IMR-90 (cell line): ENCODE measurements at regions not wholly inside any gene's neighbourhood (a gene's known extent, or its start where the extent isn't known, plus 50 kb on each side); places are given as distances from the start of the nearest gene placed in this dataset.

ENCODE experiments used
- ATAC-seq: fragments of 200-7000 bp; cut with Tn5 transposase; 2 replicates; pipeline ENCODE4 v1.9.1; 2020; ENCODE audit warnings: low read depth, mild to moderate bottlenecking, moderate library complexity
- BruUV-seq: library from RNA; stranded (reverse); fragments of 400-500 nt; replicated peaks from 2 replicates; lab custom pipeline; 2021; lab: Mats Ljungman, UMichigan
- CTCF ChIA-PET: fragments of 300-600 bp; formaldehyde crosslinking; extraction: SDS; loops from one replicate; lab custom pipeline; 2021; ENCODE audit warnings: antibody characterized with exemption; lab: Yijun Ruan, JAX
- POLR2A ChIA-PET: fragments of 300-600 bp; sonication (Branson Sonifier 250); formaldehyde crosslinking; loops from one replicate; lab custom pipeline; 2022; ENCODE audit warnings: antibody characterized with exemption; ENCODE audit not compliant: unreplicated experiment; lab: Charles Lee
- DNase-seq: peaks from one replicate; pipeline ENCODE4 v3.0.0; 2013
- H2AFZ ChIP-seq: replicated peaks from 2 replicates; pipeline ENCODE3; 2013; ENCODE audit warnings: low read length, mild to moderate bottlenecking; ENCODE audit not compliant: poor library complexity
- H2AK5ac ChIP-seq: 2 replicates; pipeline ENCODE4 v1.6.1; 2013; ENCODE audit warnings: low read depth, low read length, inconsistent platforms
- H2AK9ac ChIP-seq: replicated peaks from 2 replicates; pipeline ENCODE3; 2013; ENCODE audit warnings: mild to moderate bottlenecking, low read depth, low read length, moderate library complexity; ENCODE audit not compliant: poor library complexity
- H2BK120ac ChIP-seq: 2 replicates; pipeline ENCODE4 v1.6.1; 2013; ENCODE audit warnings: low read depth, low read length, inconsistent platforms
- H2BK15ac ChIP-seq: 3 replicates; pipeline ENCODE4 v1.6.1; 2013; ENCODE audit warnings: low read depth, low read length, inconsistent platforms
- H2BK20ac ChIP-seq: 2 replicates; pipeline ENCODE4 v1.6.1; 2013; ENCODE audit warnings: low read depth, mild to moderate bottlenecking, inconsistent platforms, low read length, moderate library complexity
- H2BK5ac ChIP-seq: 2 replicates; pipeline ENCODE4 v1.6.1; 2013; ENCODE audit warnings: mild to moderate bottlenecking, low read depth, low read length, inconsistent platforms; ENCODE audit not compliant: poor library complexity, severe bottlenecking
- H3K14ac ChIP-seq: replicated peaks from 2 replicates; pipeline ENCODE4 v1.6.1; 2013; ENCODE audit warnings: low read depth, low read length, inconsistent platforms
- H3K18ac ChIP-seq: 2 replicates; pipeline ENCODE4 v1.6.1; 2013; ENCODE audit warnings: low read depth, low read length, control low read depth
- H3K23ac ChIP-seq: 2 replicates; pipeline ENCODE4 v1.6.1; 2013; ENCODE audit warnings: low read depth, low read length, inconsistent platforms
- H3K27ac ChIP-seq: 2 replicates; pipeline ENCODE4 v1.5.1; 2013; ENCODE audit warnings: mild to moderate bottlenecking, control low read depth, low read length; ENCODE audit not compliant: insufficient read depth
- H3K27me3 ChIP-seq: 2 replicates; pipeline ENCODE4 v1.6.1; 2013; ENCODE audit warnings: low read length; ENCODE audit not compliant: control insufficient read depth, insufficient read depth
- H3K36me3 ChIP-seq: 2 replicates; pipeline ENCODE4 v1.6.1; 2013; ENCODE audit warnings: low read length, mixed read lengths; ENCODE audit not compliant: control insufficient read depth, insufficient read depth
- H3K4ac ChIP-seq: 2 replicates; pipeline ENCODE4 v1.6.1; 2013; ENCODE audit warnings: low read depth, low read length, inconsistent platforms
- H3K4me1 ChIP-seq: 2 replicates; pipeline ENCODE4 v1.6.1; 2013; ENCODE audit warnings: low read length, mixed read lengths; ENCODE audit not compliant: control insufficient read depth, insufficient read depth
- H3K4me2 ChIP-seq: 2 replicates; pipeline ENCODE4 v1.6.1; 2013; ENCODE audit warnings: low read depth, mild to moderate bottlenecking, control low read depth, low read length, moderate library complexity
- H3K4me3 ChIP-seq: 2 replicates; pipeline ENCODE4 v1.5.1; 2013; ENCODE audit warnings: low read depth, mild to moderate bottlenecking, control low read depth, low read length, moderate library complexity; ENCODE audit not compliant: insufficient read depth
- H3K56ac ChIP-seq: 2 replicates; pipeline ENCODE4 v1.6.1; 2013; ENCODE audit warnings: low read length, inconsistent platforms; ENCODE audit not compliant: insufficient read depth; ENCODE audit errors: extremely low read depth
- H3K79me1 ChIP-seq, 2 experiments: 2 replicates each; pipeline ENCODE4 v1.6.1; 2013; ENCODE audit warnings: low read length in 2 of 2, inconsistent platforms in 1 of 2, low read depth in 1 of 2
- H3K9ac ChIP-seq: 2 replicates; pipeline ENCODE4 v1.6.1; 2013; ENCODE audit warnings: low read depth, low read length, control low read depth
- H3K9me1 ChIP-seq: 2 replicates; pipeline ENCODE4 v1.6.1; 2013; ENCODE audit warnings: low read length, inconsistent platforms; ENCODE audit not compliant: insufficient read depth
- H3K9me3 ChIP-seq: 2 replicates; pipeline ENCODE4 v1.6.1; 2013; ENCODE audit warnings: low read length; ENCODE audit not compliant: control insufficient read depth, insufficient read depth
- H4K20me1 ChIP-seq: 2 replicates; pipeline ENCODE4 v1.6.1; 2013; ENCODE audit warnings: low read length, inconsistent platforms; ENCODE audit not compliant: insufficient read depth
- H4K5ac ChIP-seq: 2 replicates; pipeline ENCODE4 v1.6.1; 2013; ENCODE audit warnings: mild to moderate bottlenecking, low read depth, low read length, control low read depth
- H4K8ac ChIP-seq, 2 experiments: 2 replicates each; pipeline ENCODE4 v1.6.1; 2013; ENCODE audit warnings: low read depth in 2 of 2, low read length in 2 of 2, control low read depth in 1 of 2, inconsistent platforms in 1 of 2
- H4K91ac ChIP-seq: 2 replicates; pipeline ENCODE4 v1.6.1; 2013; ENCODE audit warnings: low read depth, low read length, inconsistent platforms; ENCODE audit not compliant: insufficient read depth
- BHLHE40 ChIP-seq: fragments of 150-350 bp; IDR thresholded peaks from 2 replicates; pipeline ENCODE4 v1.6.1; 2016; ENCODE audit warnings: mild to moderate bottlenecking, low read depth, low read length
- CEBPB ChIP-seq: IDR thresholded peaks from 2 replicates; pipeline ENCODE4 v1.6.1; 2012; ENCODE audit warnings: low read depth, low read length, improper control_type of control experiment
- CHD1 ChIP-seq: IDR thresholded peaks from 2 replicates; pipeline ENCODE4 v1.6.1; 2012; ENCODE audit warnings: low read depth, low read length, improper control_type of control experiment
- CTCF ChIP-seq: conservative IDR thresholded peaks from 2 replicates; pipeline ENCODE4 v1.5.1; 2012; ENCODE audit warnings: mild to moderate bottlenecking, low read depth, low read length, improper control_type of control experiment
- ELK1 ChIP-seq: fragments of 150-350 bp; IDR thresholded peaks from 2 replicates; pipeline ENCODE4 v1.6.1; 2016; ENCODE audit warnings: low read depth, mild to moderate bottlenecking, low read length, moderate library complexity, borderline replicate concordance
- FOS ChIP-seq: fragments of 150-350 bp; IDR thresholded peaks from 2 replicates; pipeline ENCODE4 v1.6.1; 2016; ENCODE audit warnings: low read depth, low read length
- MAFK ChIP-seq: IDR thresholded peaks from 2 replicates; pipeline ENCODE4 v1.6.1; 2012; ENCODE audit warnings: low read depth, low read length, improper control_type of control experiment
- MAZ ChIP-seq: IDR thresholded peaks from 2 replicates; pipeline ENCODE4 v1.6.1; 2012; ENCODE audit warnings: low read depth, mild to moderate bottlenecking, low read length, improper control_type of control experiment, moderate library complexity, borderline replicate concordance
- MXI1 ChIP-seq: IDR thresholded peaks from 2 replicates; pipeline ENCODE4 v1.6.1; 2012; ENCODE audit warnings: low read depth, mild to moderate bottlenecking, low read length, moderate library complexity, borderline replicate concordance
- NFE2L2 ChIP-seq: fragments of 150-350 bp; IDR thresholded peaks from 2 replicates; pipeline ENCODE4 v1.6.1; 2016; ENCODE audit warnings: low read depth, mild to moderate bottlenecking, low read length
- POLR2A ChIP-seq: IDR thresholded peaks from 2 replicates; pipeline ENCODE4 v1.6.1; 2012; ENCODE audit warnings: mild to moderate bottlenecking, low read depth, low read length
- RAD21 ChIP-seq: IDR thresholded peaks from 2 replicates; pipeline ENCODE4 v1.6.1; 2012; ENCODE audit warnings: low read length, improper control_type of control experiment
- RCOR1 ChIP-seq: IDR thresholded peaks from 2 replicates; pipeline ENCODE4 v1.6.1; 2012; ENCODE audit warnings: mild to moderate bottlenecking, low read length, improper control_type of control experiment; ENCODE audit not compliant: insufficient replicate concordance
- RFX5 ChIP-seq: IDR thresholded peaks from 2 replicates; pipeline ENCODE4 v1.8.0; 2012; ENCODE audit warnings: low read depth, mild to moderate bottlenecking, low read length, moderate library complexity
- SMC3 ChIP-seq: fragments of 150-350 bp; IDR thresholded peaks from 2 replicates; pipeline ENCODE4 v1.6.1; 2016; ENCODE audit warnings: low read depth, mild to moderate bottlenecking, antibody characterized with exemption, low read length, moderate library complexity
- USF2 ChIP-seq: fragments of 150-350 bp; IDR thresholded peaks from 2 replicates; pipeline ENCODE4 v1.6.1; 2017; ENCODE audit warnings: mild to moderate bottlenecking, antibody characterized with exemption, low read length, low read depth
- WGBS, 2 experiments: methylation state at CpG; one replicate each; pipeline versions ENCODE4 v1.1.5 to v1.1.7; 2013; ENCODE audit warnings: missing lambda C conversion rate in 2 of 2; ENCODE audit not compliant: insufficient read length in 1 of 2; ENCODE audit errors: extremely low coverage in 2 of 2; 5-methylcytosine and 5-hydroxymethylcytosine counted together
- dilution Hi-C: fragments of 300-500 bp; cut with HindIII; formaldehyde crosslinking; loops from one replicate; pipeline ENCODE4 v1.14.3; 2018; ENCODE audit warnings: low sequenced_read_pairs; ENCODE audit not compliant: unreplicated experiment
- in situ Hi-C: fragments of 300-500 bp; cut with MboI; formaldehyde crosslinking; loops from 3 replicates; pipeline ENCODE4 v1.14.3; 2019; ENCODE audit warnings: low sequenced_read_pairs, inconsistent platforms, mixed read lengths
- intact Hi-C: fragments of 100-400 bp; cut with micrococcal nuclease; formaldehyde crosslinking; loops from 2 replicates; pipeline ENCODE4 v1.10.0; 2022

GRCh38 chr5:164608507-164608906, 1103.1 kb downstream of the MAT2B start:
- WGBS, 2 experiments, result no CpG with 5 or more reads among the region's 4 CpGs
- in situ Hi-C loops (no loop called here), dilution Hi-C loops (no loop called here), intact Hi-C loops (no loop called here)
- Histone ChIP-seq H3K4me2 (no peak overlapping the region), H3K9me1 (no peaks in the 10 kb centered on the region), H2BK15ac (no peak overlapping the region), H3K79me1 (no peaks in the 10 kb centered on the region), H4K91ac (no peak overlapping the region), H2AFZ (no peak overlapping the region), H3K14ac (no peak overlapping the region), H3K56ac (no peak overlapping the region), H3K18ac (no peak overlapping the region), H3K27ac (no peak overlapping the region), H3K4ac (no peak overlapping the region), H3K9ac (no peak overlapping the region), H3K27me3 (no peaks in the 10 kb centered on the region), H3K36me3 (no peaks in the 10 kb centered on the region), H3K4me1 (no peaks in the 10 kb centered on the region), H4K20me1 (no peaks in the 10 kb centered on the region), H3K4me3 (no peak overlapping the region), H2AK5ac (no peak overlapping the region), H4K5ac (no peak overlapping the region), H2BK20ac (no peak overlapping the region), H3K23ac (no peak overlapping the region), H2AK9ac (no peak overlapping the region), H2BK120ac (no peak overlapping the region), H4K8ac (no peak overlapping the region), H2BK5ac (no peak overlapping the region), H3K9me3 (no peaks in the 10 kb centered on the region)
- CTCF ChIA-PET, result no interaction called here
- POLR2A ChIA-PET, result no interaction called here
- no peak for TF ChIP-seq CHD1
- no peak for TF ChIP-seq MAZ
- TF ChIP-seq USF2, result no peak
- TF ChIP-seq RFX5, result no peak
- no peak for TF ChIP-seq FOS
- no peak for TF ChIP-seq RCOR1
- no peak for TF ChIP-seq CTCF
- no peak for TF ChIP-seq MAFK
- no peak for TF ChIP-seq POLR2A
- TF ChIP-seq RAD21, result no peak
- TF ChIP-seq BHLHE40, result no peak
- TF ChIP-seq ELK1, result no peak
- TF ChIP-seq SMC3, result no peak
- TF ChIP-seq NFE2L2, result no peak
- TF ChIP-seq MXI1, result no peak
- TF ChIP-seq CEBPB, result no peak
- ATAC-seq (no peak), DNase-seq (no peak)
- BruUV-seq, result no TSS peak
